GM12875 (cell line): ENCODE measurements at regions not wholly inside any gene's neighbourhood (a gene's known extent, or its start where the extent isn't known, plus 50 kb on each side); places are given as distances from the start of the nearest gene placed in this dataset.

Source experiments
- H3K4me3 ChIP-seq: one replicate; pipeline ENCODE4 v1.5.1; 2011; ENCODE audit warnings: low read depth, low read length, control low read depth
- TF ChIP-seq, protein P1 (sequence below): IDR thresholded peaks from 2 replicates; pipeline ENCODE4 v1.5.1; 2011; ENCODE audit warnings: low read depth, mild to moderate bottlenecking, control low read depth, inconsistent platforms, low read length, moderate library complexity, borderline replicate concordance; ENCODE audit not compliant: insufficient read depth

DNA sequence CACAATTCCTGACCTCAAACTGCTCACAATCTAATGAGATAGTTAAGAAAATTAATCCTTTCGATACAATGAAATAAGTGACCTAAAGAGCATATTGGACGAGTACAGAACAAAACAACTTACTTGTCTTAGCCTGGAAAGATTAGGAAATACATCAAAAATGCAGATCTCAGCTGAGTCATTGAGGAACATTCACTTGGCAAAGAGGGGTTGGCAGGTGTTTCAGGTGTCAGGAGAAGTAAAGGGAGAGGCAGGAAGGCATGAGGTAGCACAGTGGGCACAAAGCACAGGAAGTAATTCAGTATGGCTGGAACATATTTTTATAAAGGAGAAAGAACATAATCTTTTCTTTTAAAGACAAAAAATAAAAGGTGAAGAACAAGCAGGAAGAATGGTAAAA, 628.8 kb upstream of the RGMB start:
- TF ChIP-seq, protein P1, sequence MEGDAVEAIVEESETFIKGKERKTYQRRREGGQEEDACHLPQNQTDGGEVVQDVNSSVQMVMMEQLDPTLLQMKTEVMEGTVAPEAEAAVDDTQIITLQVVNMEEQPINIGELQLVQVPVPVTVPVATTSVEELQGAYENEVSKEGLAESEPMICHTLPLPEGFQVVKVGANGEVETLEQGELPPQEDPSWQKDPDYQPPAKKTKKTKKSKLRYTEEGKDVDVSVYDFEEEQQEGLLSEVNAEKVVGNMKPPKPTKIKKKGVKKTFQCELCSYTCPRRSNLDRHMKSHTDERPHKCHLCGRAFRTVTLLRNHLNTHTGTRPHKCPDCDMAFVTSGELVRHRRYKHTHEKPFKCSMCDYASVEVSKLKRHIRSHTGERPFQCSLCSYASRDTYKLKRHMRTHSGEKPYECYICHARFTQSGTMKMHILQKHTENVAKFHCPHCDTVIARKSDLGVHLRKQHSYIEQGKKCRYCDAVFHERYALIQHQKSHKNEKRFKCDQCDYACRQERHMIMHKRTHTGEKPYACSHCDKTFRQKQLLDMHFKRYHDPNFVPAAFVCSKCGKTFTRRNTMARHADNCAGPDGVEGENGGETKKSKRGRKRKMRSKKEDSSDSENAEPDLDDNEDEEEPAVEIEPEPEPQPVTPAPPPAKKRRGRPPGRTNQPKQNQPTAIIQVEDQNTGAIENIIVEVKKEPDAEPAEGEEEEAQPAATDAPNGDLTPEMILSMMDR: no peak
- H3K4me3 ChIP-seq: no peak overlapping the region

DNA sequence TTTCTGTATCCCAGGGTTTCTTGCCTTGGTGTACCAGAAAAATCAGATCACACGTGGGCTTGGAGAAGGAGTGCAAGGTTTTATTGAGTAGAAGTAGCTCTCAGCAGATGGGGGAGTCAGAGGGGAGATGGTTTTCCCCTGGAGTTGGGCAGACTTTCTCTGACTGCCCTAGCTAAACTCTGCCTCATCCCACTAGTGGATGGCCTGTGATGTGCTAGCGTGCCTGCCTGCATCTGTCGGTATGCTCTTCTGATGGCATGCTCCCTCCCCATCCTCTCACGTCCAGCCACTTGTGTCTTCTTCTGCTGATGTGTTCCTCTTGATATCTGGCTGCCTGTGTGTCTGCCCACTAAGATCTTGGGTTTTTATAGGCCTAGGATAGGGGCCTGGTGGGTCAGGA, 616.1 kb upstream of the RGMB start:
- TF ChIP-seq, protein P1: 0 out of 2 replicates have a peak, but pooled peaks have one; percentile 16
- H3K4me3 ChIP-seq: no peak overlapping the region

DNA sequence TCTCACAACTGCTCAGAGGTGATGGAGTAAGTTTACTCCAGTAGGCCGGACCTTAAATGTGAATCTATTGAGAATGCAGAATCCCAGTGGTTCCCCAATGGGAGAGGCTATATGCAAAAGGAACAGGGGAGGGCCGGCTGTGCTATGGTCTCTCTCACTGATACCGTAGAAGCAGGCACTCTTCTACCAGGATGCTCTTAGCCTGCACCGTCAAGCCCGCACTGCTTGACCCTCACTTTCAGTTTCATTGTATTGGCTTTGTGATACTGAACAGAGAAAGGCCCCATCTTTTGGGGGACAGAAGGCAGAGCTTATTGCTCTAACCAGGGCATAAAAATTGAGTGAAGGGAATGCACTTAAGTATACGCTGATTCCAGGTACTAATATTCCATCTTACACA, 615.0 kb upstream of the RGMB start:
- TF ChIP-seq, protein P1: no peak
- H3K4me3 ChIP-seq: no peak overlapping the region

DNA sequence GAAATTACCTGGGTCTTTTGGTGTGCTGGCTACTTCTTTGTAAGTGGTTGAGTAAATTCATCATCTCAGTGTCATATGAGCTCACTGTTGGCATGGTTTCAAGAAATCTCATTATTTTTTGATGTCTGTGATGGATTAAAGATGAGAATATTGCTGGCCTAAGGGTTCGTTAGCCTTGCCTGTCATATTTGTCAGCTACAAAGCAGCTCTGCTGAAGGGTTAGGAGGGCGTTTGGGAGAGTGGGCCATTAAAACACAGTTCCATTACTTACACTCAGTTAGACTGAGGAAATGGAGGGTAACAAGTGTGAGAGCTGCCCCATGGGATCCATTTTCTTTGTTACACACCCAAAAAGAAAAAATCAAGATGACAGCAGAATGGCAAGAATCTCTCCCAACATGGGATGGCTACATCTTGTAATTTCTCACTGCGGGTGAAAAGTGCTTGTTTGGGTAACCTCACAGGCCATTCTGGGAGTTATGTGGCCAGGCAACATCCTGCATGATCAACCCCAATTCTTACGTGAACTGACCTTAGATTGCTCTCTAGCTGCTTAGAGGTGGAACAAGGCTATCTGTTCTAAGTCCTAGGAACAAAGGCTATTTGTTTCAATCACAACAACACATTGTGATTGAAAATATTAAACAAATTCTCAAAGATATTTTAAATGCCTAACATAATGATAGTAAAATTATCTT, 609.5 kb upstream of the RGMB start:
- no peak overlapping the region for H3K4me3 ChIP-seq
- TF ChIP-seq, protein P1: no peak

DNA sequence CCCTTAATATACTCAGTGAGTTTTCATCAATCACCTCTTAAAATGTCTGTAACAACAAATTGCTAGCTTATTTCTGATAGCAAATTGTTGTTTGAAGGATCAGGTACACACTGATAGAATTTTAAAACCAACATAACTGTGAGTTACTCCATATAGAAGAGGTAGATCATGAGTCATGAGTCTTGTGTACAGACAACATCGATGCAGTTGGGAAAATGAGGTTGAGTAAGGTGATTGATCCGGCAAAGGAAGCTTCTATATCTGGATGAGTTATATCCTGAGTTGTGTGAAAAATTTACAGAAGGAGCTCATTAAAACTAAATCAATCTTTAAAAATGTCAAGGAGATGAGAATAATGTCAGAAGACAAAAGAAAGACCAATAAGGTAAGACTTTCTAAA, 604.6 kb upstream of the RGMB start:
- H3K4me3 ChIP-seq: no peak overlapping the region
- TF ChIP-seq, protein P1: no peak

DNA sequence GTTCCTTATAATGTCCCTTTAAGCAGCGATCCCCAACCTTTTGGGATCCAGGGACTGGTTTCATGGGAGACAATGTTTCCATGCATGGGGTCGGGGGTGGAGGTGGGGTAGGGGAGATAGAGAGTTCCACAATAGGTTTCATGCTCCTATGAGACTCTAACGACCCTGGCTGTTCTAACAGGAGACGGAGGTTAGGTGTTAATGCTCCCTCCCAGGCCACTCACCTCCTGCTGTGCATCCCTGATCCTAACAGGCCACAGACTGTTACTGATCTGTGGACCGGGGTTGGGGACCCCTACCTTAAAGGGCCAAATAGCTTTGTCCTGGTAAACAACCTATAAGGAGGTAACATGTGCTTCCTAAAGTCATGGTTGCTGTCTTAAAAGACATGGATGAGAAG, 602.5 kb upstream of the RGMB start:
- TF ChIP-seq, protein P1: no peak
- H3K4me3 ChIP-seq: no peak overlapping the region

DNA sequence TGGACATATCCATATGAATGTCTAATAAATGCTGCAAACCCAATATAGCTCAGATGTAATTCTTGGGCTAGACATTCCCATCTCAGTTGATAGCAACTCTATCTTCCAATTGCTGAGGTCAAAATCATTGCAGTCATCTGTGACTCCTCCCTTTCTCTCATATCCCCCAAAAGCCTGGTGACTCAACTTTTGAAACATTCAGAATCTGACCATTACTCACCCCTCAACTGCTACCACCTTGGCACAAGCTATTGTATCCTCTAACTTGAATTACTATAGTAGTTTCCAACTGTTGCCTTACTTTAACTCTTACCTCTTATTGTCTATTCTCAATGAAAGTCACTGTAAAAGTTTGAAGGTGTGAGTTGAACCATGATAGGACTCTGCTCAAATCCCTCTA, 600.1 kb upstream of the RGMB start:
- H3K4me3 ChIP-seq: no peak overlapping the region
- TF ChIP-seq, protein P1: no peak
